Fibroblast of skin of right biceps (primary cell): ENCODE measurements at regions not wholly inside any gene's neighbourhood (a gene's known extent, or its start where the extent isn't known, plus 50 kb on each side); places are given as distances from the start of the nearest gene placed in this dataset.
"Not testable (repeated sequence)": the region's sequence is repeated elsewhere in the genome, so short reads cannot be mapped to it uniquely, and the experiment has no call there.

Experiments used
- DNase-seq: peaks from one replicate; pipeline ENCODE4 v3.0.0-alpha.2; 2013

DNA sequence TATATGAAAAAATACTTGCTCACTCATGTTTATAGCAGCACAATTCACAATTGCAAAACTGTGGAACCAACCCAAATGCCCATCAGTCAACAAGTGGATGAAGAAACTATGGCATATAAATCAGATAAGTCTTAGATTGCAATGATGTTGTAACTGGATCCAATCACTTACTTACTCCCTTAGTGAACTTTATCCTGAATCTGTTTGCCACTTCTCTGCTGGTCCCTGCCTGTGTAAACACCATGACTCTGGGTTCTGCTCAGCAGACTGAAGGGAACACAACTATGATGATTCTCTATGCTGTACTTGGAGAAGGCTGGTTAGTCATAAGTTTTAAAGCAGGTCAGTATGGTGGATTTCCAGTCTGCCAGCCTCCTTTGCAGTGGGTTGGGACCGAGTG lies 391.2 kb downstream of the RWDD3 start:
- DNase-seq = no peak

GRCh38 chr1:95627244-95627643 lies 393.2 kb downstream of the RWDD3 start:
- no peak for DNase-seq

GRCh38 chr1:95631695-95632094 lies 397.7 kb downstream of the RWDD3 start:
- no peak for DNase-seq

- no peak for DNase-seq
These were observed 401.8 kb downstream of the RWDD3 start for GRCh38 chr1:95635811-95636210.

DNA sequence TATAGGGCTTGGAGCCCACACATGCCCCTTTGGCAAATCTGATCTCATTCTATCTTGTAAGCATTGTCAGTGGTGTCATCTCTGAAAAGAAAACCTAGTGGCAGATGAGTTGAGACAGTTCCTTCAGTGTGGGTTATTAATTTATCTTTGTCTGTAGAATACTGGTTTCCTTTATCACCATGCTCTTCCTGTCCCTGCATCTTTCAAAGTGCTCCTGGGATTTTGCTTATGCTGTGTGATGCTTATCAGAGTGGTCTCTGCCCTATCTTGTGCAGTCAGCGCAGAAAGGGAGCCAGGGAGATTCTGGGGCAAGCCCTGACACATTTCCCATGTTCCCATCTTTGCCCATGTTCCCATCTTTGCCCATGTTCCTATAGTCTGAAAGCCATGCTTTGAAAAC lies 402.9 kb downstream of the RWDD3 start:
- DNase-seq = no peak

DNA sequence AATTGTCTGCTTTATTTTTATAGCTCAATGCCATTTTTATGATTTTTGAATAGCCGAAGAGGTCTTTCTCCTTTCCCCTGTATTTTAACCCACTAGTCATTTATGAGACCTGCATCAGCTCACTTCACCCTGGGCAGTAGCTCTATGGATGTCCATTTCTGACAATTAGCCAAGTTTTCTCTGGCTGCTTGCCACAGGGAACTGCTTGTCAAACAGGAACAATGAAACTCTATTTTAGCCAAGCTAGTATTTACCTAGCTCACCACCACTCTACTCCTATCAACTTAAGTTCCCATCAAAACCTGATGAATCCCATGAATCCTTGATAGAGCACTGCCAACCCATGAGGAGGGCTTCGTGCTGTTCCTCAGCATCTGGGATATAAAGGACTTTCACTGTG lies 406.7 kb downstream of the RWDD3 start:
- DNase-seq = no peak

GRCh38 chr1:95641386-95641785 lies 407.4 kb downstream of the RWDD3 start:
- no peak for DNase-seq

- DNase-seq = no peak
These were observed 408.0 kb downstream of the RWDD3 start for GRCh38 chr1:95642035-95642434.

GRCh38 chr1:95643071-95643470 lies 409.1 kb downstream of the RWDD3 start:
- DNase-seq = no peak

DNA sequence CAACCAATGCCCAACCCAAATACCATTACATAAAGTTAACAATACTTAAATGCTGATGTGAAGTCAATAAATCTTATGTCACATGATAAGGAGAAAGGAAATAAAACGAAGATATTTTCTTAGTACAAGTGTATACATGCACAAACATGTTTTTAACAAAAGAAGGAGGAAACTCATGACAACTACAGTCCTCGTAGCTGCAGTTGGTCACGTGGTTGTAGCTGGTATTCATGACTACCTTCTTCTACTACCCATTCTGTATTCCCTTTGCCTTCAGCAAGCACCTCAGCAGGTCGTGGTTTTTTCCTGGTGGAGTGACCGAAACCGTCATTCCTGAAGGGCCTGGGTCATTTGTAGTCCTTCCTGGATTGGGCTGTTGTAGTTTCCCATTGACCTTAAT lies 411.1 kb downstream of the RWDD3 start:
- not testable (repeated sequence) for DNase-seq

GRCh38 chr1:95650631-95651030 lies 416.6 kb downstream of the RWDD3 start:
- peak; percentile 63 for DNase-seq

GRCh38 chr1:95652423-95652965 lies 418.5 kb downstream of the RWDD3 start:
- no peak for DNase-seq

DNA sequence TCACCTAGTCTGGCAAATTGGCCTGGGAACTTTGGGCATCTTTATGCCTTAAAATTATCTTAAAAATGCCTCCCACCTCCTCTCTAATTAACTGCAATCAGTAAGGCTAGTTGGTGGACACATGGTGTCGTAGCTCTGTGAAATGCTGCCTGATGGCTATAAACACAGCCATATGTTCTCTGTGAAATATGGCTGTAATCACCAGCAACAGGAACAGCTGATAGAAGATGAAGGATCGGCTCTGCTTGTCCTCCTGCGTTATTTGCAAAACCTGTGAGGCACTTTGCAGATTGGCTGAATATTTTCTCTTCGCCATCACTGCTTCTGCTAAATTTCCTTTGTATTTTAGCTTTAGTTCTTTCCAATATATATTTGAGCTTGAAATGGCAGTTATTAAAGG lies 419.6 kb downstream of the RWDD3 start:
- DNase-seq = no peak

- no peak for DNase-seq
These were observed 421.5 kb downstream of the RWDD3 start for GRCh38 chr1:95655321-95656020.

GRCh38 chr1:95657248-95657647 lies 423.2 kb downstream of the RWDD3 start:
- no peak for DNase-seq

GRCh38 chr1:95659166-95659565 lies 425.2 kb downstream of the RWDD3 start:
- DNase-seq = no peak

DNA sequence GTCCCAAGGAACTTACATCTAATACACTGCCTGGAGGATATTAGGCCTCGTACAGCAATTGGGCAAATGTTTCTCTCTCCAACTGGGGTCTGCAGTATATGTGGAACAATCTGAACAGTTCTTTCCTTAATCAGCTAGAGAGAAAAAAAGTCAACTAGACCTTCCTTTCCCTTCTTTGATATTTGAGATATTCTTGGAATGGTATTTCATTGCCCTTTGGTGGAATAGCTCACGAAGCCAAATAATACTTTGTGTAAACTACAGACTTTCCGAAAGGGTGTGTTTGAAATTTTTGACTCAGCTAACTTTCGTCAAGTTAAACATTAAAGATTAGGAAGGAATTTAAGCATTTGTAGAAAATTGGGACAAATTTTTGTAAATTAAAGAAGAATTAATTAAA lies 425.6 kb downstream of the RWDD3 start:
- no peak for DNase-seq

DNA sequence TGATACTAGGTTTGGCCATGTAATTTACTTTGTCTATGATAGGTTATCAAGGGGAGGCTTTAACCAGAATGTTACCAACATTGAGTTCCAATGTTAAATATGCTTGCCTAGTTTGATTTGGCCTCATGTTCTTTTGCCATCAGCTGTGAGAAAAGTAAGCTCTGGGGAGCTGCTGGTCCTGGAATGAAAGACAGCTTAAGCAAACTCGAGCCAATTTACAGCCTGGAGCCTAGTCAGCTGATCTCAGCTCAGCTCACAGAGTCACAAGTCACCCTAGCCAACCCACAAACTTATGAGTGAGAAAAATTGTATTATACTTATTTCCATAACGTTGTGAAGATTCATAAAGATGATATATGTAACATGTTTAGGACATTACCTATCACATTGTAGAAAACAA lies 426.7 kb downstream of the RWDD3 start:
- DNase-seq = no peak

GRCh38 chr1:95663530-95663929 lies 429.5 kb downstream of the RWDD3 start:
- not testable (repeated sequence) for DNase-seq

- DNase-seq = no peak
These were observed 434.2 kb downstream of the RWDD3 start for GRCh38 chr1:95668165-95668564.

DNA sequence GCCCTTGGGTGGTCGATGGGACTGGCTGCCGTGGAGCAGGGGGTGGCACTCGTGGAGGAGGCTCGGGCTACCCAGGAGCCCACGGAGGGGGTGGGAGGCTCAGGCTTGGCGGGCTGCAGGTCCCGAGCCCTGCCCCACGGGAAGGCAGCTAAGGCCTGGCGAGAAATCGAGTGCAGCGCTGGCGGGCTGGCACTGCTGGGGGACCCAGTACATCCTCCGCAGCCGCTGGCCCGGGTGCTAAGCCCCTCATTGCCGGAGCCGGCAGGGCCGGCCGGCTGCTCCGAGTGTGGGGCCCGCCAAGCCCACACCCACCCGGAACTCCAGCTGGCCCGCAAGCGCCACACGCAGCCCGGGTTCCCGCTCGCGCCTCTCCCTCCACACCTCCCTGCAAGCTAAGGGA lies 435.6 kb downstream of the RWDD3 start:
- not testable (repeated sequence) for DNase-seq

DNA sequence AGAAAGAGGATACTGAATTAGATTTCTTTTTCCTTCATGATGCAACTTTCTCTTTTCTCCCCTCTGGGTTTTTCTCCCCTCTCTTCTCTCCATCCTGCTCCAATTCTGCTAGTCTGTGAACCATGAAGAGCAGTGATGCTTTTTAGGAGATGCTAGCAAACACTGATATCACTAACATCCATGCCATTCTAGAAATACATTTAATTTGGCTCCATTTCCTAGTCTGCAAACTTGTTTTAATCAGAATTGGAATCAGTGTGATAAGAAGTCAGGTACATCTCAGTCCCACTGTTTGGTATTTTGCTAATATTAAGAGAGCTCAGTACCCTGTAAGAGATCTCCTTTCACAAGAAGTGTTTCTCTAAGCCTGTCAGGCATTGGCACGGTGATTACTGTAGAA lies 437.1 kb downstream of the RWDD3 start:
- DNase-seq = no peak

- DNase-seq = no peak
These were observed 445.3 kb downstream of the RWDD3 start for GRCh38 chr1:95679262-95679661.

DNA sequence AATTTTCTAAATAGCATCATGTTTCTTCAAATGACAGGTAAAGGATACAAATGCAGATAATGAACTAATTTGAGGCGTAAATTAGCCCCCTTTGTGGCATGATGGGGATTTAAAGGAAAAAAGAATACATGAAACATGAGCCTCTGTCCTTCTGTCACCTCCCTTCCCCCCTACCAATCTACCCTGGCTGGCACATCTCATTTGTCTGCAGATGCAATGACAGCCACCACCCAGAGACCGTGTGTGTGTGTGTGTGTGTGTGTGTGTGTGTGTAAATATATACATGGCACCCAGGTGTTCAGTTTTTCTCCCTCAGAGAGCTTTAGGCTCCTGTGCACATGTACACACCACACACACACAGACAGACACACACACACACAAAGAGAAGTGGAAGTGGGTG lies 451.1 kb downstream of the RWDD3 start:
- no peak for DNase-seq

DNA sequence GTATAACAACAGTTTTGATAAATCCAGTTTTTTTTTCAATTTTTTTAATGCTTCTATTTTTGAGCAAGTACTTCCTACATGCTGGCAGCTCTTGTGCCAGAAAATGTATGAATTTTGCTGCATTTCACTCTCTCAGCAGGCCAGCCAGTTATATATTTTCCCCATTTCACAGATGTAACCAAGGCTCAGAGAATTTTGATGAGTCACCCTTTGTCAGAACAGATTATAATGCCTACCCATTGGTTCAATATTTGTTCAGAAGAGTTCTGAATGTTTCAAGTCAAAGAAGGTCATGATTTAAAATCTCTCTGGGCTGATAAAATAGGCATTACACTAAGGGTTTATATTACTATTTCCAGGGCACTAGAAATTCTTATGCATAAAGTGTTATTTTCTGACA lies 452.2 kb downstream of the RWDD3 start:
- DNase-seq = no peak
